Right cardiac atrium (tissue), 5 donors: ENCODE measurements at regions not wholly inside any gene's neighbourhood (a gene's known extent, or its start where the extent isn't known, plus 50 kb on each side); places are given as distances from the start of the nearest gene placed in this dataset.

ENCODE experiments used
- ATAC-seq, 2 donors: fragments of 200-7000 bp; cut with Tn5 transposase; one replicate each; pipeline versions ENCODE4 v1.8.0 to v1.9.1; 2020; ENCODE audit warnings: moderate library complexity in 2 of 2, mild to moderate bottlenecking in 1 of 2
- DNase-seq, 3 donors: peaks; one replicate each; pipeline ENCODE4 v3.0.0-alpha.2; 2020
- H3K27ac ChIP-seq: one replicate; pipeline ENCODE4 v1.5.1; 2013; ENCODE audit warnings: mild to moderate bottlenecking, low read length, control low read depth, moderate library complexity
- H3K27me3 ChIP-seq: one replicate; pipeline ENCODE4 v1.6.1; 2013; ENCODE audit not compliant: control insufficient read depth, insufficient read depth
- H3K4me1 ChIP-seq: one replicate; pipeline ENCODE4 v1.6.1; 2013; ENCODE audit warnings: low read length; ENCODE audit not compliant: control insufficient read depth, insufficient read depth
- H3K4me3 ChIP-seq: one replicate; pipeline ENCODE4 v1.5.1; 2013; ENCODE audit warnings: low read length, control low read depth
- H3K9me3 ChIP-seq: one replicate; pipeline ENCODE4 v1.6.1; 2013; ENCODE audit warnings: low read length; ENCODE audit not compliant: control insufficient read depth
- WGBS: extraction: QIAGEN DNeasy Blood & Tissue Kit; methylation state at CpG from one replicate; pipeline ENCODE4 v1.1.7; 2013; 5-methylcytosine and 5-hydroxymethylcytosine counted together
- intact Hi-C, 4 donors: fragments of 100-400 bp; cut with DNase I; formaldehyde crosslinking; loops; one replicate each; pipeline versions ENCODE4 v1.11.0 to v1.14.0; 2022 to 2023
- donor health status: healthy with polysubstance abuse.
- donor health status: DM: no; HTN: yes; CAD: no.
- donor health status: DM: no; HTN: no; CAD: no.
- donor health status: DM: no; HTN: yes; CAD: no; lungs with severe emphysema.
- donor health status: DM: yes; HTN: yes; CAD: no.

GRCh38 chr5:24290536-24290935 is 354.2 kb downstream of the CDH10 start:
- WGBS: 88% methylated on average over 1 of the region's 1 CpG
- no peaks in the 10 kb centered on the region for H3K27me3 ChIP-seq
- no peak for DNase-seq
- H3K27ac ChIP-seq: no peak overlapping the region
- H3K4me3 ChIP-seq: no peak overlapping the region
- no peaks in the 10 kb centered on the region for H3K4me1 ChIP-seq
- no peaks in the 10 kb centered on the region for H3K9me3 ChIP-seq
- ATAC-seq: no peak
- intact Hi-C loops: no loop called here

DNA sequence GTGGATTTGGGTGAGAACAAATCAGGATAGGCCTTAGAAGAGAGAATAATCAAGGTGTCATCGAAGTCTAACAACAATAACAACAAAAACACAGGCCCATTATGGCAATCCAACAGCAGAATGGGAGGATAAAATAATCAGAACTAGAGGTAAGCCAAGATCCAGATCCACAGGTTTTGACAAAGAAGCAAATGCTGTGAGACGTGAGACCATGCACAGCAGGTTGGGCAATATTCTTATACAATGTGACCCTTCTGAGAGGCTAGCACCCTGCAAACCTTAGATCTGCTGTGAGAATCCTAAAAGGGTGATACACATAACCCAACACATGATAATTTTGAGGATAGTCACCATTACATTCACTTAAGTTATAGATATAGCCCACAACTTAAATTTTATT is 352.9 kb downstream of the CDH10 start:
- Histone ChIP-seq H3K4me3 (no peak overlapping the region), H3K27me3 (no peaks in the 10 kb centered on the region), H3K4me1 (no peaks in the 10 kb centered on the region), H3K27ac (no peak overlapping the region), H3K9me3 (no peaks in the 10 kb centered on the region)
- intact Hi-C loops: no loop called here
- DNase-seq (no peak), ATAC-seq (no peak)
- WGBS: 78% methylated on average over 2 of the region's 2 CpGs

DNA sequence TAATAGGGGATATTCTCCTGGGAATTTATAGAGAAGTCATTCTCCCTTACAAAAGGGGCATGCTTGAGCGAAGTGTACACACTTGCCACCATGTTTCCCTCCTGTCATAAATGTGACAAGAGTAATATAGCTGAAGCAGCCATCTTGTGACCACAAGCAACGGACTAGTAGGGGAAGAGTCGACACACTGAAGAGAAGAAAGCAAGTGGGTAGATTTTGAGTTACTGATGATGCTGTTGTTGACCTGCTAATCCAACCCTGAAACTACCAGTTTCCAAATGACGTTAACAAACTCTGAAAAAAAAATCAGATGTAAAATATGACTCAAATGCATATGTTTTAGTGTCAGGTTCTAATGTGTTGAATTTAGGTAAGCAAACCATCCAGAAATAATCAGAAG is 350.4 kb downstream of the CDH10 start:
- no peak overlapping the region for H3K4me3 ChIP-seq
- H3K9me3 ChIP-seq: no peaks in the 10 kb centered on the region
- no peaks in the 10 kb centered on the region for H3K27me3 ChIP-seq
- no peak for ATAC-seq
- H3K27ac ChIP-seq: no peak overlapping the region
- no peaks in the 10 kb centered on the region for H3K4me1 ChIP-seq
- intact Hi-C loops: no loop called here
- DNase-seq: no peak
- WGBS: 78% methylated on average over 4 of the region's 4 CpGs

DNA sequence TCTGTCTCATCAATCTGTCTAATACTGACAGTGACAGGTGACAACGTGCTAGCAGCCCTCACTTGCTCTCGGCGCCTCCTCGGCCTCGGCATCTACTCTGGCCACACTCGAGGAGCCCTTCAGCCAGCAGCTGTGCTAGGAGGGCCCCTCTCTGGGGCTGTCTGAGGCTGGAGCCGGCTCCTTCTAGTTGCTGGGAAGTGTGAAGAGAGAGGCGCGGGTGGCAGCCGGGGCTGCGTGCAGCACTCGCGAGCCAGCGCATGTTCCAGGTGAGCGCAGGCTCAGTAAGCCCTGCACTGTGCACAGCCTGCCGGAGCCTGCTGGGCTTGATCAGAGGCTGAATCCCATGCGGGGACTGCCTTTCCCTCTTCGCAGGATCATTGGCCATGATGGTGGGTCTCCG is 330.7 kb downstream of the CDH10 start:
- intact Hi-C loops: no loop called here
- peaks cover 14% of the 10 kb centered on the region for H3K9me3 ChIP-seq

DNA sequence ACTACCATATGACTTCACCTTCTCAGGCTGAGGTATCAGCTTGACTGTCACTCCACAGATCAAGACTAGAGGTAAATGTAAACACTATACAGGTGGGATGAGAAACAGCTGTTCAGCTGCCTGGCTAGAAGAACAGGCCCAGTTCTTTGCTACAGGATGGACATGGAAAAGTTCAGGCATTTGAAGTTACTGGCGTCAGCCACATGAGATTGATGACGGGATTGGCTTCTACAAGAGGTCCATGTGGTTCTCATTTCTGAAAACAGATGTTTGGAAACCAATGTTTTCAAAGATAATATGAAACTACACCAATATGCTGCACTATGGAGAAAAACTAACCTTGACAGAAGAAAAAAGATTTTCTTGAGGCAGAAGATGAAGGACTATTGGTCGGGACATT is 324.1 kb downstream of the CDH10 start:
- ATAC-seq: no peak
- intact Hi-C loops: no loop called here
- Histone ChIP-seq H3K9me3 (peaks cover 4% of the 10 kb centered on the region), H3K4me3 (no peak overlapping the region), H3K27ac (no peak overlapping the region), H3K4me1 (no peaks in the 10 kb centered on the region), H3K27me3 (no peaks in the 10 kb centered on the region)
- 73% methylated on average over 3 of the region's 3 CpGs for WGBS
- no peak for DNase-seq

More for the DNA sequence above, 330.7 kb downstream of the CDH10 start:
- H3K4me1 ChIP-seq: no peaks in the 10 kb centered on the region
- no peak for ATAC-seq
- H3K27ac ChIP-seq: no peak overlapping the region
- DNase-seq: no peak
- 89% methylated on average over 19 of the region's 19 CpGs for WGBS
- no peaks in the 10 kb centered on the region for H3K27me3 ChIP-seq
- H3K4me3 ChIP-seq: no peak overlapping the region

DNA sequence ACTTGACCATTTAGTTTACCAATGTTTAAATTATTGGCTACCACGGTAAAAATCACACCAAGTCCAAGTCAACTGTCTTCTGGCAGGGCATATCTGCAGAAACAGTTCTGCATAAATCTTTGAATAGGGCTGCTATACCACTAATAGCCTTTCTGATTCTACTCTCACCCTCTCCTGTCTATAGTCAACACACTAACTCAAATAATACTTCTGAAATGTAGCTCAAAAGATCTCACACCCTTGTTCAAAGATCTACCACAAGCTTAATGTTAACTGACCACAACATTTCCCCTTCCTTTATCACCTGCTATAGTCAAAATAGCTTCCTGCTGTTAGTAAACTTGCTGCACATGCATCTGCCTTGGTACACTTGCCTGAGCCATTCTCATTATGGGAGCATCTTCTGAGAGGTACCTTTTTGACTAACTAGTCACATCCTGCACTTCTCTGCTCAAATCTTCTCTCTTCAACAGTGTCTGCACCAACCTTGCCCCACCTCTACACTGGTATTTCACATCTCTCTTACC is 319.4 kb downstream of the CDH10 start:
- 77% methylated on average over 1 of the region's 1 CpG for WGBS
- intact Hi-C loops: no loop called here
- no peak overlapping the region for H3K4me3 ChIP-seq
- H3K4me1 ChIP-seq: no peaks in the 10 kb centered on the region
- no peaks in the 10 kb centered on the region for H3K27me3 ChIP-seq
- H3K9me3 ChIP-seq: peaks cover 2% of the 10 kb centered on the region
- DNase-seq (no peak), ATAC-seq (no peak)
- no peak overlapping the region for H3K27ac ChIP-seq

- intact Hi-C loops: no loop called here
Observed at GRCh38 chr5:24331531-24331930, 313.2 kb downstream of the CDH10 start.

DNA sequence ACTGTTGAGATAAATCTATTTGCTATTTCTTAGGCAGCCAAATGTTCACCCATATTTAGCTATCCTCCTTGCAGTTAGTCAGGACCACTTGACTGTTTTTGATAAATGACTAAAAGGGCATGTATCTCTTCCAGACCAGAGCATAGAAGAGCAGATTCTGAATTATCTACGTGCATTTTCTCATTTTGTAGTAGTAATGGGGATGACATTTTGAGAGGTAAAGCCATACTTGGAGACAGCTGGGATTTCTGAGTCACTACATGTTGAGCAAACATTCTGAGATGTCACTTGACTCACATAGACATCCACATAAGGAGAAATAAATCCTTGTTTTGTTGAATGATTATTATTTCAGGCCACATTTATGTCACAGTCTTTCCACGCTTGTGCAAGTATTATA is 297.6 kb downstream of the CDH10 start:
- WGBS: 55% methylated on average over 2 of the region's 2 CpGs
- DNase-seq (no peak), ATAC-seq (no peak)
- Histone ChIP-seq H3K27me3 (no peaks in the 10 kb centered on the region), H3K4me1 (no peaks in the 10 kb centered on the region), H3K4me3 (no peak overlapping the region), H3K9me3 (no peaks in the 10 kb centered on the region), H3K27ac (no peak overlapping the region)
- intact Hi-C loops: no loop called here

More at GRCh38 chr5:24331531-24331930, 313.2 kb downstream of the CDH10 start:
- Histone ChIP-seq H3K9me3 (no peaks in the 10 kb centered on the region), H3K4me1 (no peaks in the 10 kb centered on the region), H3K27me3 (no peaks in the 10 kb centered on the region), H3K4me3 (no peak overlapping the region), H3K27ac (no peak overlapping the region)
- no peak for DNase-seq
- ATAC-seq: no peak

GRCh38 chr5:24351285-24351684 is 293.5 kb downstream of the CDH10 start:
- H3K4me1 ChIP-seq: no peaks in the 10 kb centered on the region
- ATAC-seq: peak in 1 of 2 donors; percentile 31
- H3K27me3 ChIP-seq: no peaks in the 10 kb centered on the region
- no peaks in the 10 kb centered on the region for H3K9me3 ChIP-seq
- H3K4me3 ChIP-seq: no peak overlapping the region
- intact Hi-C loops: no loop called here
- H3K27ac ChIP-seq: no peak overlapping the region
- WGBS: 43% methylated on average over 7 of the region's 7 CpGs
- DNase-seq: no peak

DNA sequence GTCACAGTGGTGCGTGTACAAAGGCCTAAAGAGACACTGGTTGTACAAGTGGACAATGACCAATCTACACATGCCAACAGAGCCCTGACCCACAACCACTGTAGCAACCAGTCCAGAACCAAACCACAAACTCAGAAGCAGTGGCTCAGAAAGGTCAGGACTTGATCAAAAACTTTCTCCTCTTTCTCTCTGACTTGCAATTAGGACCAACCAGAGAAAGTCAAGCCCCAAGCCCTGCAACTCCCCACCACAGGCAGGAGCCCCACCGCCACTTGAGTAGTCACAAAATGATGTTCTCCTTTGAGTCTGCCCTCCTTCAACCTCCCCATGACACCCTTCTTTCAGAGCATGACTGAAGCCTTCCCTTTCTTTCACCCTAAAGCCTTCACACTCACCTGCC is 291.8 kb downstream of the CDH10 start:
- ATAC-seq (no peak), DNase-seq (no peak)
- intact Hi-C loops: no loop called here
- Histone ChIP-seq H3K9me3 (no peaks in the 10 kb centered on the region), H3K4me3 (no peak overlapping the region), H3K4me1 (no peaks in the 10 kb centered on the region), H3K27ac (no peak overlapping the region), H3K27me3 (no peaks in the 10 kb centered on the region)
- WGBS: 90% methylated on average over 2 of the region's 2 CpGs

DNA sequence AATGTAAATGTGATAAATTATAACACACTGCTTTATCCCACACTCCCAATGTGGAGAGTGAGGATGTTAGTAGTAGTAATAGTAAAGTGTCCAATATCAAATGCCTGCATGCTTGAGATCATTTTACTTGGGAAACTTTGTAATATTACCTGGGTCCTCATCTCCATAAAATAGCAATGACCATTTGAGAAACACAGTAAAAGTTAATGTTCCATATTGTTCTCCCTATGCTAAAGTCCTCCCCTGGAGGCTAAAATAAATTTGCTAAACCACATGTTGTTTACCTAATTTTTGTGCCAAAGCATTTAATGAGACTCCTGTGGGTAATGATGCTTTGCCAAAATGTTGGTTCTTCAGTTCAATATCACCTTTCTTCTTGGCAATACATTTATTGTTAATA is 291.2 kb downstream of the CDH10 start:
- ATAC-seq (no peak), DNase-seq (no peak)
- H3K4me1 ChIP-seq: no peaks in the 10 kb centered on the region
- intact Hi-C loops: no loop called here
- no peak overlapping the region for H3K4me3 ChIP-seq
- H3K27ac ChIP-seq: no peak overlapping the region
- no peaks in the 10 kb centered on the region for H3K27me3 ChIP-seq
- H3K9me3 ChIP-seq: no peaks in the 10 kb centered on the region

GRCh38 chr5:24363789-24364481 is 280.8 kb downstream of the CDH10 start:
- ATAC-seq (no peak), DNase-seq (no peak)
- WGBS: 68% methylated on average over 9 of the region's 9 CpGs
- intact Hi-C loops: no loop called here
- Histone ChIP-seq H3K27me3 (no peaks in the 10 kb centered on the region), H3K4me3 (no peak overlapping the region), H3K4me1 (no peaks in the 10 kb centered on the region), H3K9me3 (peaks cover 4% of the 10 kb centered on the region), H3K27ac (no peak overlapping the region)
